ENCODE measurements at regions not wholly inside any gene's neighbourhood (a gene's known extent, or its start where the extent isn't known, plus 50 kb on each side); places are given as distances from the start of the nearest gene placed in this dataset.

DNA sequence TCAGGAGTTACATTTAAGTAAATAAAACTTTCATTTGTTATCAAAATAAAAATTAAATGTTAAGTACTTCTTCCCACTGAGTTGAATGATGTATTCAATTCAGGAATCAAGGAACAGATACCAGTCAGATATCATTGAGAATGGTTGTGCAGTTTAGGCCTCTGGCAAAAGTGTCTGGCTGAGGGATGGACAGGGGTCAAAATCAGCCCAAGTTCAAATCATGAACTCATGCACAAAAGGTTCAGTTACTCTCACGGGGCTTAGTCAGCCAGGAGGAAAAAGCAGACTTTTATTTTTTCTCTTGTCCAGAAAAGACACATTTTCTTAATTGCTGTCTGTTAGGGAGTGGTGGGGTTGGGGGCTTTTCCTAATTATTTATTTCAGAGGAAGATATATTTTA, 166.3 kb downstream of the RASSF9 start:
- DNase-seq (ENCODE audit: low spot score) = no peak
- Histone ChIP-seq H3K36me3 (replicated peaks in 1 of 2; ENCODE audit: control insufficient read depth in 1 of 2, insufficient read depth in 2 of 2, low read length in 2 of 2) (no peaks in the 10 kb centered on the region), H2AFZ (ENCODE audit: low read length) (no peak overlapping the region), H3K27me3 (ENCODE audit: control insufficient read depth in 1 of 2, insufficient read depth in 2 of 2, low read length in 2 of 2) (no peaks in the 10 kb centered on the region), H3K9me3 (ENCODE audit: low read length) (no peaks in the 10 kb centered on the region), H3K79me2 (ENCODE audit: insufficient read depth, low read length) (no peaks in the 10 kb centered on the region), H3K4me1 (ENCODE audit: insufficient read depth, low read length) (no peaks in the 10 kb centered on the region), H3K4me3 (replicated peaks in 1 of 3; ENCODE audit: insufficient read depth in 1 of 3, low read depth in 2 of 3, low read length in 3 of 3) (no peak overlapping the region), H3K4me2 (ENCODE audit: low read depth, low read length) (no peak overlapping the region), H4K20me1 (ENCODE audit: insufficient read depth, low read length) (no peaks in the 10 kb centered on the region), H3K9ac (ENCODE audit: insufficient read depth, low read depth, low read length) (no peak overlapping the region), H3K27ac (ENCODE audit: extremely low read length, insufficient read depth, low read length) (no peak overlapping the region)
- TF ChIP-seq, protein P1, sequence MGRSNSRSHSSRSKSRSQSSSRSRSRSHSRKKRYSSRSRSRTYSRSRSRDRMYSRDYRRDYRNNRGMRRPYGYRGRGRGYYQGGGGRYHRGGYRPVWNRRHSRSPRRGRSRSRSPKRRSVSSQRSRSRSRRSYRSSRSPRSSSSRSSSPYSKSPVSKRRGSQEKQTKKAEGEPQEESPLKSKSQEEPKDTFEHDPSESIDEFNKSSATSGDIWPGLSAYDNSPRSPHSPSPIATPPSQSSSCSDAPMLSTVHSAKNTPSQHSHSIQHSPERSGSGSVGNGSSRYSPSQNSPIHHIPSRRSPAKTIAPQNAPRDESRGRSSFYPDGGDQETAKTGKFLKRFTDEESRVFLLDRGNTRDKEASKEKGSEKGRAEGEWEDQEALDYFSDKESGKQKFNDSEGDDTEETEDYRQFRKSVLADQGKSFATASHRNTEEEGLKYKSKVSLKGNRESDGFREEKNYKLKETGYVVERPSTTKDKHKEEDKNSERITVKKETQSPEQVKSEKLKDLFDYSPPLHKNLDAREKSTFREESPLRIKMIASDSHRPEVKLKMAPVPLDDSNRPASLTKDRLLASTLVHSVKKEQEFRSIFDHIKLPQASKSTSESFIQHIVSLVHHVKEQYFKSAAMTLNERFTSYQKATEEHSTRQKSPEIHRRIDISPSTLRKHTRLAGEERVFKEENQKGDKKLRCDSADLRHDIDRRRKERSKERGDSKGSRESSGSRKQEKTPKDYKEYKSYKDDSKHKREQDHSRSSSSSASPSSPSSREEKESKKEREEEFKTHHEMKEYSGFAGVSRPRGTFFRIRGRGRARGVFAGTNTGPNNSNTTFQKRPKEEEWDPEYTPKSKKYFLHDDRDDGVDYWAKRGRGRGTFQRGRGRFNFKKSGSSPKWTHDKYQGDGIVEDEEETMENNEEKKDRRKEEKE (IDR thresholded peaks at IDR 0.05) = no peak
- TF ChIP-seq, protein P2, sequence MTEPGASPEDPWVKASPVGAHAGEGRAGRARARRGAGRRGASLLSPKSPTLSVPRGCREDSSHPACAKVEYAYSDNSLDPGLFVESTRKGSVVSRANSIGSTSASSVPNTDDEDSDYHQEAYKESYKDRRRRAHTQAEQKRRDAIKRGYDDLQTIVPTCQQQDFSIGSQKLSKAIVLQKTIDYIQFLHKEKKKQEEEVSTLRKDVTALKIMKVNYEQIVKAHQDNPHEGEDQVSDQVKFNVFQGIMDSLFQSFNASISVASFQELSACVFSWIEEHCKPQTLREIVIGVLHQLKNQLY (CRISPR knock-in tag; IDR thresholded peaks at IDR 0.05) = no peak
- no peak for TF ChIP-seq CHCHD3 (CRISPR knock-in tag; IDR thresholded peaks at IDR 0.05)
- no peak for TF ChIP-seq ZMYM4 (CRISPR knock-in tag; IDR thresholded peaks at IDR 0.05)
- TF ChIP-seq, protein P3, sequence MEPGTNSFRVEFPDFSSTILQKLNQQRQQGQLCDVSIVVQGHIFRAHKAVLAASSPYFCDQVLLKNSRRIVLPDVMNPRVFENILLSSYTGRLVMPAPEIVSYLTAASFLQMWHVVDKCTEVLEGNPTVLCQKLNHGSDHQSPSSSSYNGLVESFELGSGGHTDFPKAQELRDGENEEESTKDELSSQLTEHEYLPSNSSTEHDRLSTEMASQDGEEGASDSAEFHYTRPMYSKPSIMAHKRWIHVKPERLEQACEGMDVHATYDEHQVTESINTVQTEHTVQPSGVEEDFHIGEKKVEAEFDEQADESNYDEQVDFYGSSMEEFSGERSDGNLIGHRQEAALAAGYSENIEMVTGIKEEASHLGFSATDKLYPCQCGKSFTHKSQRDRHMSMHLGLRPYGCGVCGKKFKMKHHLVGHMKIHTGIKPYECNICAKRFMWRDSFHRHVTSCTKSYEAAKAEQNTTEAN (CRISPR knock-in tag; conservative IDR thresholded peaks at IDR 0.05) = no peak
- TF ChIP-seq SIN3B (IDR thresholded peaks at IDR 0.05; ENCODE audit: low read length) = no peak
- TF ChIP-seq SP5 (CRISPR knock-in tag; IDR thresholded peaks at IDR 0.05; ENCODE audit: borderline replicate concordance, low read depth) = no peak
- no peak for TF ChIP-seq SKI (IDR thresholded peaks at IDR 0.05; ENCODE audit: partially characterized antibody)
- TF ChIP-seq GLI4 (CRISPR knock-in tag; IDR thresholded peaks at IDR 0.05; ENCODE audit: borderline replicate concordance) = no peak
- TF ChIP-seq, protein P4, sequence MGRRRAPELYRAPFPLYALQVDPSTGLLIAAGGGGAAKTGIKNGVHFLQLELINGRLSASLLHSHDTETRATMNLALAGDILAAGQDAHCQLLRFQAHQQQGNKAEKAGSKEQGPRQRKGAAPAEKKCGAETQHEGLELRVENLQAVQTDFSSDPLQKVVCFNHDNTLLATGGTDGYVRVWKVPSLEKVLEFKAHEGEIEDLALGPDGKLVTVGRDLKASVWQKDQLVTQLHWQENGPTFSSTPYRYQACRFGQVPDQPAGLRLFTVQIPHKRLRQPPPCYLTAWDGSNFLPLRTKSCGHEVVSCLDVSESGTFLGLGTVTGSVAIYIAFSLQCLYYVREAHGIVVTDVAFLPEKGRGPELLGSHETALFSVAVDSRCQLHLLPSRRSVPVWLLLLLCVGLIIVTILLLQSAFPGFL (CRISPR knock-in tag; IDR thresholded peaks at IDR 0.05) = no peak
- no peak for TF ChIP-seq MTF1 (CRISPR knock-in tag; IDR thresholded peaks at IDR 0.05)
- no peak for FAIRE-seq
- ChIA-PET POLR2A (no interaction called here), CTCF (ENCODE audit: low intra/inter-chr PET ratio, low total read pairs) (no interaction called here)
- BruUV-seq (replicated peaks) = no TSS peak
- no peak for ATAC-seq
- WGBS (ENCODE audit: low lambda C conversion rate) = 0% methylated on average over 1 of the region's 1 CpG
- in situ Hi-C loops (cut with HindIII; ENCODE audit: extremely low pct_ligation_motif_present, low pct_unique_long_range_greater_than_20kb) = no loop called here
- intact Hi-C loops (cut with micrococcal nuclease; ENCODE audit: unreplicated experiment) = no loop called here

Data from HepG2 (cell line).